Mucosa of gallbladder (tissue), 1 donor: ENCODE measurements at regions not wholly inside any gene's neighbourhood (a gene's known extent, or its start where the extent isn't known, plus 50 kb on each side); places are given as distances from the start of the nearest gene placed in this dataset.

Experiments used
- DNase-seq: peaks from one replicate; pipeline ENCODE4 v3.0.0-alpha.2; 2020; ENCODE audit warnings: low spot score
- donor health status: DM: no; HTN: no; CAD: no.

GRCh38 chr9:3161912-3162311, 318.0 kb upstream of the PUM3 start:
- no peak for DNase-seq

- no peak for DNase-seq
Measured at GRCh38 chr9:3157011-3157410, 313.1 kb upstream of the PUM3 start.

GRCh38 chr9:3151672-3152576, 308.0 kb upstream of the PUM3 start:
- no peak for DNase-seq

GRCh38 chr9:3150074-3150473, 306.2 kb upstream of the PUM3 start:
- no peak for DNase-seq

GRCh38 chr9:3138231-3139229, 294.6 kb upstream of the PUM3 start:
- no peak for DNase-seq

- no peak for DNase-seq
Measured at GRCh38 chr9:3137347-3137695, 293.4 kb upstream of the PUM3 start.

GRCh38 chr9:3136686-3137346, 292.9 kb upstream of the PUM3 start:
- DNase-seq, result no peak

GRCh38 chr9:3136230-3136629, 292.3 kb upstream of the PUM3 start:
- DNase-seq, result no peak

GRCh38 chr9:3127564-3127963, 283.7 kb upstream of the PUM3 start:
- DNase-seq, result no peak

- DNase-seq, result no peak
Measured at GRCh38 chr9:3125602-3126405, 281.9 kb upstream of the PUM3 start.

- DNase-seq, result no peak
Measured at GRCh38 chr9:3124001-3124400, 280.1 kb upstream of the PUM3 start.

GRCh38 chr9:3118081-3118480, 274.2 kb upstream of the PUM3 start:
- no peak for DNase-seq

- DNase-seq, result no peak
Measured at GRCh38 chr9:3099646-3100045, 255.8 kb upstream of the PUM3 start.

- no peak for DNase-seq
Measured at GRCh38 chr9:3088219-3088618, 244.3 kb upstream of the PUM3 start.

- DNase-seq, result no peak
Measured at GRCh38 chr9:3087697-3088096, 243.8 kb upstream of the PUM3 start.

- no peak for DNase-seq
Measured at GRCh38 chr9:3080951-3081350, 237.1 kb upstream of the PUM3 start.

- no peak for DNase-seq
Measured at GRCh38 chr9:3074247-3074646, 230.4 kb upstream of the PUM3 start.

- no peak for DNase-seq
Measured at GRCh38 chr9:3066591-3066990, 222.7 kb upstream of the PUM3 start.

- DNase-seq, result no peak
Measured at GRCh38 chr9:3059781-3060468, 216.0 kb upstream of the PUM3 start.

- no peak for DNase-seq
Measured at GRCh38 chr9:3058409-3058808, 214.5 kb upstream of the PUM3 start.
